Astrocyte of the cerebellum (primary cell): ENCODE measurements at regions not wholly inside any gene's neighbourhood (a gene's known extent, or its start where the extent isn't known, plus 50 kb on each side); places are given as distances from the start of the nearest gene placed in this dataset.
A peak's percentile ranks its signal among the peaks of the same experiment; 100 is the strongest.

Source experiments
- DNase-seq: peaks from one replicate; pipeline ENCODE4 v3.0.0-alpha.2; 2011; ENCODE audit warnings: low read depth
- H3K4me3 ChIP-seq: 2 replicates; pipeline ENCODE4 v1.5.1; 2011; ENCODE audit warnings: mild to moderate bottlenecking, low read depth, low read length, moderate library complexity
- in situ Hi-C: cut with HindIII; loops from 2 replicates; pipeline ENCODE4 v1.10.0; 2017; ENCODE audit warnings: low sequenced_read_pairs
- TF ChIP-seq, protein P1 (sequence below): IDR thresholded peaks from 2 replicates; pipeline ENCODE4 v1.5.1; 2012; ENCODE audit warnings: low read length, low read depth, moderate library complexity, mild to moderate bottlenecking; ENCODE audit errors: missing control alignments

DNA sequence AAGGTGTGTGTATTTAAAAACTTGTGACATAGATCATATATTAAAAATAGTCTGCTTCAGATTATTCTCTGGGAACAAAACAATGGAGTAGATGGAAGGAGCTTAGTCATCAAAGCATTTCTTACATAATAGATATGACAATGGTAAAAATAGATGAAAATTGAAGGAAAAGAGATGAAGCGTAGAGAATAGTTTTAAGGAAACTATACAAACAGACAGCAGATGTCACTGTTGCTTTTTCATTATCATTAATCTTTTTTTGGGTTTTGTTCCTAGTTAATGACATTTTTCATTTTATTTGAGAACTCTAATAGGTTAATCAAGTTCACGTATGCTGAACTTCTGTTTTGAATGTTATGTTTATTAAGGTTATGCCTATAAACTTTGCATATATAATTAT, 149.2 kb upstream of the FBXO33 start:
- no peak for DNase-seq
- no peak overlapping the region for H3K4me3 ChIP-seq
- TF ChIP-seq, protein P1, sequence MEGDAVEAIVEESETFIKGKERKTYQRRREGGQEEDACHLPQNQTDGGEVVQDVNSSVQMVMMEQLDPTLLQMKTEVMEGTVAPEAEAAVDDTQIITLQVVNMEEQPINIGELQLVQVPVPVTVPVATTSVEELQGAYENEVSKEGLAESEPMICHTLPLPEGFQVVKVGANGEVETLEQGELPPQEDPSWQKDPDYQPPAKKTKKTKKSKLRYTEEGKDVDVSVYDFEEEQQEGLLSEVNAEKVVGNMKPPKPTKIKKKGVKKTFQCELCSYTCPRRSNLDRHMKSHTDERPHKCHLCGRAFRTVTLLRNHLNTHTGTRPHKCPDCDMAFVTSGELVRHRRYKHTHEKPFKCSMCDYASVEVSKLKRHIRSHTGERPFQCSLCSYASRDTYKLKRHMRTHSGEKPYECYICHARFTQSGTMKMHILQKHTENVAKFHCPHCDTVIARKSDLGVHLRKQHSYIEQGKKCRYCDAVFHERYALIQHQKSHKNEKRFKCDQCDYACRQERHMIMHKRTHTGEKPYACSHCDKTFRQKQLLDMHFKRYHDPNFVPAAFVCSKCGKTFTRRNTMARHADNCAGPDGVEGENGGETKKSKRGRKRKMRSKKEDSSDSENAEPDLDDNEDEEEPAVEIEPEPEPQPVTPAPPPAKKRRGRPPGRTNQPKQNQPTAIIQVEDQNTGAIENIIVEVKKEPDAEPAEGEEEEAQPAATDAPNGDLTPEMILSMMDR: no peak
- in situ Hi-C loops: no loop called here

DNA sequence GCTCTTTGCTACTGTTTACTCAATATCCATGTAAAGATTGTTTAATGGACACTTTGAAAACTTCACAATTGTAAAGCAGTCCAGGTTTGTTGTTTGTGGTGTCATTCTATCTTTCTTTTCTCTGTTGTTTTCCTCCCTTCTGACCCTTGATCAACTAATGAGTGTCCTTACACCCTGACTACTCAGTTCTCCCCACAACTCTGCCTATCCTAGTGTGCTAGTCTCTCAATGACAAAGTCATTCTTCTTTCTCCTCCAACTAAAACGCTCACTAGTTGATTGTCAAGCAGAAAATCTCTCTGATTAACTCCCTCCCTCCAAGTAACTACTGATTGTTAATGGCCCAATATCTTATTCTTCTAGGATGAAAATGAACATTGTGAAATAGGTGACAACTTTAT, 148.5 kb upstream of the FBXO33 start:
- no peak for DNase-seq
- no peak overlapping the region for H3K4me3 ChIP-seq
- TF ChIP-seq, protein P1: no peak
- in situ Hi-C loops: no loop called here

DNA sequence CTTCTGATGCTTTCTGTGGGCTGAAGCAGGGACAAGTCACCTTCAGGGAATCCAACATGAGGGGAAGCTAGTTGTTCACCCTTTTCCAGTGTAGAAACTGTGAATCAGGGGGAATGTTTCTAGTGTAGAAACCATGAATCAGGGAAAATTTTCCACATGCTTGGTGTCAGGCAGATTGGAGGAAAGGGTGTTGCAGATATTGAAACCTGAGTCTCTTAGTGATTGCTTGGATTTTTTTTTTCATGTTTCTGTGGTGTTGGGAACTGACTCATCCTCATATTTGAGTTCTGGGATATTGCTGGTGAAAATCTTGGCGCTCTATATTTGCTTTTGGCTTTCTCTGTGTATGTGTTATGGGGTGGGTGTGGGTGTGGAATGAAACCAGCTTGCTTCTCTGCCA, 144.5 kb upstream of the FBXO33 start:
- TF ChIP-seq, protein P1: no peak
- DNase-seq: peak; percentile 48
- in situ Hi-C loops: no loop called here
- no peak overlapping the region for H3K4me3 ChIP-seq

DNA sequence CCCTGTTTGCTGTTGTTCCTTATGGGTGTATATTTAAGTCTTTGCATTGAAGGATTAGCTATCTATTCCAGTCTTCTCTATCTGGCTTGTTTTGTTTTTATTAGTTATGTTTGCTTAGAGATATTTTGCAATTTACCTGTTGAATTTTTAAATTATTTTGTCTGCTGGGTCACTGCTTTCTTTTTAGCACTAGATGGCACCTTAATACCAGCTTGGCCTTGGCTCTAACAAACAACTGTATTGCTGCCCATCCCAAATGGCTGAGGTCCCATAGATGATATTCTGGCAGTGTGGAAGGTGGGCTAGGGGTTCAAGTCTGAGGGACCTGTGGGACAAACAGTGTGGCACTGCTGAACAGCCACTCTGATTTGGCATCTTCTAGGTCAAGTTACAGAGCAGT, 144.0 kb upstream of the FBXO33 start:
- DNase-seq: no peak
- no peak overlapping the region for H3K4me3 ChIP-seq
- in situ Hi-C loops: no loop called here
- TF ChIP-seq, protein P1: no peak

DNA sequence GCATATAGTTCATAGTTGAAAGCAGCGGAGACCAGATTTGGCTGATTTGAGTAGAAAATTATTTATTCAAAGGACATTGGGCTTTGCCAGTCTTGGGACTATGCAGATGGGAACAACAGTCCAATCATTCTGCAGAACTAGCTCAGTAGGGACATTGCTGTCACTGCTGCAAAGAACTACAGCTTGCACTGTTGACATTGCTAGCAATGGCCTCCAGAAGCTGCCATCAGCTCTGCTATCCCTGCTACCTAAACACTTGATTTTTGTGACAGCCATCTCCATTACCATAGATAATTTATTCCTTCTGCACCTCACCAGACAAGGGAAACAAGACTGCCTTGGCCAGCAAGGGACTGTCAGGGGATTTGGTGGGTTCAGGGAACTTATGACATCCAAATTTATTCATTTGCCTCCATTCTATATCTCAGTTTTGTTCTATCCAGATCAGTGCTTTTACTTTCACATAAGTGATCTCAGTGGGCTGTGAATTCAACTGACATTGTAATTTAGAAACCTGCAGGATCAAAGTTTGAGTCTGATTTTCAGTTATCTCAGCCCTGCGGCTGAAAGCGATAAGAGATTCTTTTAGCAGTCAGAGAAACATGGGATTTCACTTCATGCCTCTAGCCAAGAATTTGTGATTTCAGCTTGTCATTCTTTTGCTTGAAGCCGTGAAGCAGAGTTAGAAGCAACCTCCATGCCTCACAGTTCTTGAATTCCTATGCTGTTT, 136.7 kb upstream of the FBXO33 start:
- no peak for DNase-seq
- in situ Hi-C loops: no loop called here
- H3K4me3 ChIP-seq: no peak overlapping the region
- TF ChIP-seq, protein P1: no peak

DNA sequence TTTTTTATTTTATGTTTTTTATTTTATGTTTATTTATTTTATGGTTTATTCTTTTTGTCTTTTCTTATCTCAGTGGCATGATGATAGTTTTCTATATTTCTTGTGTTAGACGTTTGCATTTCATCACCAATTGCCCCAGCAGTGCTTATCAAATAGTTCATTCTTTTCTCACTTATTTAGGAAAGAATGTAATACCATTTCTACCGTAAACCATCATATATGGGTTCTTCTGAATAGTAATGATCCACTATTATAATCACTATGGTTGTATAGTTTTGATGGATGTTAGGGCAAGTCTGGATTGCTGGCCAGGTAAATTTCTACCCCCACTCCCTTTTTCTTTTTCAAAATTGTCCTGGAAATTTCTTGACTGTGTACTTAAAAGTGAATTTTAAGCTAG, 134.6 kb upstream of the FBXO33 start:
- TF ChIP-seq, protein P1: no peak
- DNase-seq: no peak
- in situ Hi-C loops: no loop called here
- no peak overlapping the region for H3K4me3 ChIP-seq
